Right lobe of liver (tissue), 4 donors: ENCODE measurements at regions not wholly inside any gene's neighbourhood (a gene's known extent, or its start where the extent isn't known, plus 50 kb on each side); places are given as distances from the start of the nearest gene placed in this dataset.

Experiments
- POLR2A ChIP-seq: fragments of 450-650 bp; IDR thresholded peaks from one replicate; pipeline ENCODE4 v1.6.1; 2017; ENCODE audit warnings: antibody characterized with exemption, mild to moderate bottlenecking
- TF ChIP-seq, protein P1 (sequence below), 4 donors: fragments of 200-600 bp in 3 of 4; fragments of 450-650 bp in 1 of 4; IDR thresholded peaks; one replicate each; pipeline versions ENCODE4 v1.5.1 to v1.8.0; 2016 to 2022; ENCODE audit warnings: antibody characterized with exemption in 4 of 4, mild to moderate bottlenecking in 2 of 4
- donor health status: DM: no; HTN: no; CAD: no.
- donor health status: DM: no; HTN: no; CAD: no.
- donor health status: DM: no; HTN: yes; CAD: no.

DNA sequence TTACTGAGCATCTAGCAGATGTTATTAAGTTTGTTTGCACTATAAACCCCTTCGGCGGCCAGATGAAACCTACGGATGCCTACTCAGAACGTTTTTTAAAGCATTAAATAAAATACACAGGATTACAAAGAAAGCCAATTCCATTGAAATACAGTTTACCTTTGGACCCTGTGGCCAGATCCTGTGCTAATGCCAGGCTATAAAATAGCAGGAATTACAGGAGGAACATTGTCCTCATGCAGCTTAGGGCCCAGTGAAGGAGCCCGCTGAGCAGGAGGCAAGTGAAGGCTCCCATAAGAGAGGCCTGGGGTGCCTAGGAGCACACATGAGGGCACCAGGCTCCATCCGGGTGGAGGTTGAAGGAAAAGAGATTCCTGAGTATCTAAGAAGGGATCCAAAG lies 310.4 kb downstream of the MTX2 start:
- TF ChIP-seq, protein P1, sequence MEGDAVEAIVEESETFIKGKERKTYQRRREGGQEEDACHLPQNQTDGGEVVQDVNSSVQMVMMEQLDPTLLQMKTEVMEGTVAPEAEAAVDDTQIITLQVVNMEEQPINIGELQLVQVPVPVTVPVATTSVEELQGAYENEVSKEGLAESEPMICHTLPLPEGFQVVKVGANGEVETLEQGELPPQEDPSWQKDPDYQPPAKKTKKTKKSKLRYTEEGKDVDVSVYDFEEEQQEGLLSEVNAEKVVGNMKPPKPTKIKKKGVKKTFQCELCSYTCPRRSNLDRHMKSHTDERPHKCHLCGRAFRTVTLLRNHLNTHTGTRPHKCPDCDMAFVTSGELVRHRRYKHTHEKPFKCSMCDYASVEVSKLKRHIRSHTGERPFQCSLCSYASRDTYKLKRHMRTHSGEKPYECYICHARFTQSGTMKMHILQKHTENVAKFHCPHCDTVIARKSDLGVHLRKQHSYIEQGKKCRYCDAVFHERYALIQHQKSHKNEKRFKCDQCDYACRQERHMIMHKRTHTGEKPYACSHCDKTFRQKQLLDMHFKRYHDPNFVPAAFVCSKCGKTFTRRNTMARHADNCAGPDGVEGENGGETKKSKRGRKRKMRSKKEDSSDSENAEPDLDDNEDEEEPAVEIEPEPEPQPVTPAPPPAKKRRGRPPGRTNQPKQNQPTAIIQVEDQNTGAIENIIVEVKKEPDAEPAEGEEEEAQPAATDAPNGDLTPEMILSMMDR (IDR thresholded peaks at IDR 0.05) = no peak
- no peak for TF ChIP-seq POLR2A
